PC-9 (cell line): ENCODE measurements at regions not wholly inside any gene's neighbourhood (a gene's known extent, or its start where the extent isn't known, plus 50 kb on each side); places are given as distances from the start of the nearest gene placed in this dataset.

ENCODE experiments used
- BruUV-seq: library from RNA; stranded (reverse); fragments of 400-500 nt; replicated peaks from 2 replicates; lab custom pipeline; 2021; lab: Mats Ljungman, UMichigan
- CTCF ChIA-PET: fragments of 300-600 bp; sonication (Branson Sonifier 250); formaldehyde crosslinking; loops from one replicate; lab custom pipeline; 2022; ENCODE audit warnings: antibody characterized with exemption; lab: Charles Lee
- POLR2A ChIA-PET: fragments of 300-600 bp; sonication (Branson Sonifier 250); formaldehyde crosslinking; loops from one replicate; lab custom pipeline; 2022; ENCODE audit warnings: antibody characterized with exemption; ENCODE audit not compliant: unreplicated experiment; lab: Charles Lee
- DNase-seq, 2 experiments: peaks; one replicate each; pipeline versions ENCODE4 v3.0.0 to v3.0.0-alpha.2; 2015 to 2022; ENCODE audit warnings: mixed read lengths in 1 of 2
- H2AFZ ChIP-seq: fragments of 200-600 bp; sonication (generic); 2 replicates; pipeline ENCODE4 v1.8.1; 2017; ENCODE audit warnings: antibody characterized with exemption
- H3F3A ChIP-seq: fragments of 200-600 bp; sonication (generic); 2 replicates; pipeline ENCODE4 v1.8.1; 2017; ENCODE audit warnings: antibody characterized with exemption, mild to moderate bottlenecking, low read depth; ENCODE audit not compliant: insufficient read depth
- H3K27ac ChIP-seq: fragments of 200-600 bp; sonication (generic); 2 replicates; pipeline ENCODE4 v1.6.1; 2016; ENCODE audit warnings: mixed run types
- H3K27me3 ChIP-seq: fragments of 200-600 bp; sonication (generic); 2 replicates; pipeline ENCODE4 v1.6.1; 2016; ENCODE audit warnings: low read depth, mixed run types; ENCODE audit not compliant: insufficient read depth
- H3K36me3 ChIP-seq: fragments of 200-600 bp; sonication (generic); 2 replicates; pipeline ENCODE4 v1.6.1; 2016; ENCODE audit warnings: low read depth, mixed run types
- H3K4me1 ChIP-seq: fragments of 200-600 bp; sonication (generic); replicated peaks from 2 replicates; pipeline ENCODE4 v1.6.1; 2016; ENCODE audit warnings: mixed run types; ENCODE audit not compliant: insufficient read depth
- H3K4me2 ChIP-seq: fragments of 200-600 bp; sonication (generic); 2 replicates; pipeline ENCODE4 v1.6.1; 2017; ENCODE audit warnings: mixed run types
- H3K4me3 ChIP-seq: fragments of 200-600 bp; sonication (generic); 2 replicates; pipeline ENCODE4 v1.6.1; 2016; ENCODE audit warnings: mixed run types
- H3K79me2 ChIP-seq: fragments of 200-600 bp; sonication (generic); 2 replicates; pipeline ENCODE4 v1.6.1; 2017; ENCODE audit warnings: low read depth, mixed run types
- H3K9me2 ChIP-seq: fragments of 200-600 bp; sonication (generic); 2 replicates; pipeline ENCODE4 v1.8.1; 2017; ENCODE audit warnings: mild to moderate bottlenecking; ENCODE audit not compliant: insufficient read depth
- H3K9me3 ChIP-seq: fragments of 200-600 bp; sonication (generic); 2 replicates; pipeline ENCODE4 v1.8.1; 2016; ENCODE audit warnings: low read depth; ENCODE audit not compliant: insufficient read depth
- H4K20me1 ChIP-seq: fragments of 200-600 bp; sonication (generic); 2 replicates; pipeline ENCODE4 v1.8.1; 2017; ENCODE audit not compliant: insufficient read depth
- CTCF ChIP-seq: fragments of 200-600 bp; sonication (generic); conservative IDR thresholded peaks from 2 replicates; pipeline ENCODE4 v1.6.1; 2017; ENCODE audit warnings: mixed run types, antibody characterized with exemption, mild to moderate bottlenecking, moderate library complexity
- EZH2 ChIP-seq: fragments of 200-600 bp; sonication (generic); IDR thresholded peaks from 2 replicates; pipeline ENCODE4 v1.8.0; 2017; ENCODE audit warnings: antibody characterized with exemption, low read depth
- intact Hi-C: fragments of 100-400 bp; cut with micrococcal nuclease; formaldehyde crosslinking; loops from one replicate; pipeline ENCODE4 v1.10.0; 2022; ENCODE audit not compliant: unreplicated experiment

- no peak overlapping the region for H3K4me3 ChIP-seq
- ChIA-PET CTCF (no interaction called here), POLR2A (no interaction called here)
- no peak overlapping the region for H2AFZ ChIP-seq
- BruUV-seq = no TSS peak
- no peak overlapping the region for H3K27ac ChIP-seq
- H3K79me2 ChIP-seq = no peaks in the 10 kb centered on the region
- H3K9me2 ChIP-seq = no peaks in the 10 kb centered on the region
- no peaks in the 10 kb centered on the region for H3K4me1 ChIP-seq
- TF ChIP-seq EZH2 (no peak), CTCF (no peak)
- H3K27me3 ChIP-seq = no peaks in the 10 kb centered on the region
- DNase-seq = no peak
- H3K4me2 ChIP-seq = no peak overlapping the region
- intact Hi-C loops = no loop called here
- H3K36me3 ChIP-seq = no peaks in the 10 kb centered on the region
- no peaks in the 10 kb centered on the region for H3K9me3 ChIP-seq
- no peaks in the 10 kb centered on the region for H4K20me1 ChIP-seq
- no peaks in the 10 kb centered on the region for H3F3A ChIP-seq
Measured at GRCh38 chr2:9124231-9124741, 82.3 kb upstream of the ASAP2 start.

GRCh38 chr2:9123069-9123468, 83.5 kb upstream of the ASAP2 start:
- Histone ChIP-seq H2AFZ (no peak overlapping the region), H3K79me2 (no peaks in the 10 kb centered on the region), H3K4me1 (no peaks in the 10 kb centered on the region), H3K9me2 (no peaks in the 10 kb centered on the region), H4K20me1 (no peaks in the 10 kb centered on the region), H3K4me3 (no peak overlapping the region), H3K9me3 (no peaks in the 10 kb centered on the region), H3F3A (no peaks in the 10 kb centered on the region), H3K27ac (no peak overlapping the region), H3K4me2 (no peak overlapping the region), H3K27me3 (no peaks in the 10 kb centered on the region), H3K36me3 (no peaks in the 10 kb centered on the region)
- BruUV-seq = no TSS peak
- intact Hi-C loops = no loop called here
- ChIA-PET POLR2A (no interaction called here), CTCF (no interaction called here)
- TF ChIP-seq EZH2 (no peak), CTCF (no peak)
- no peak for DNase-seq

GRCh38 chr2:9122367-9122766, 84.2 kb upstream of the ASAP2 start:
- H3K9me2 ChIP-seq = no peaks in the 10 kb centered on the region
- H3K9me3 ChIP-seq = no peaks in the 10 kb centered on the region
- no peaks in the 10 kb centered on the region for H3K79me2 ChIP-seq
- no peaks in the 10 kb centered on the region for H4K20me1 ChIP-seq
- TF ChIP-seq CTCF (no peak), EZH2 (no peak)
- no peak overlapping the region for H3K27ac ChIP-seq
- no peaks in the 10 kb centered on the region for H3F3A ChIP-seq
- H3K27me3 ChIP-seq = no peaks in the 10 kb centered on the region
- BruUV-seq = no TSS peak
- ChIA-PET CTCF (no interaction called here), POLR2A (no interaction called here)
- DNase-seq = no peak
- intact Hi-C loops = no loop called here
- H3K36me3 ChIP-seq = no peaks in the 10 kb centered on the region
- H3K4me1 ChIP-seq = no peaks in the 10 kb centered on the region
- no peak overlapping the region for H3K4me2 ChIP-seq
- no peak overlapping the region for H2AFZ ChIP-seq
- H3K4me3 ChIP-seq = no peak overlapping the region
